Activated CD4-positive, alpha-beta memory T cell treated with anti-CD3 and anti-CD28 coated beads, Interleukin-2, amount 10 ng/mL, durations not matched to agents 7 days and 5 days (primary cell): ENCODE measurements at regions not wholly inside any gene's neighbourhood (a gene's known extent, or its start where the extent isn't known, plus 50 kb on each side); places are given as distances from the start of the nearest gene placed in this dataset.

Source experiments
- CTCF ChIA-PET: fragments of 350-600 bp; sonication (Branson Sonifier 250); formaldehyde crosslinking; loops from one replicate; lab custom pipeline; 2021; ENCODE audit warnings: antibody characterized with exemption, inconsistent platforms; lab: Charles Lee
- POLR2A ChIA-PET: fragments of 350-600 bp; sonication (Branson Sonifier 250); formaldehyde crosslinking; loops from one replicate; lab custom pipeline; 2021; ENCODE audit warnings: antibody characterized with exemption; lab: Charles Lee
- DNase-seq: peaks from one replicate; pipeline ENCODE4 v3.0.0-alpha.2; 2020
- H3K27ac Mint-ChIP-seq: one replicate; pipeline ENCODE4 v1.8.0; 2021; ENCODE audit warnings: mild to moderate bottlenecking, mixed read lengths
- H3K27me3 Mint-ChIP-seq: one replicate; pipeline ENCODE4 v1.8.0; 2021; ENCODE audit warnings: mixed read lengths
- H3K36me3 Mint-ChIP-seq: one replicate; pipeline ENCODE4 v1.8.0; 2021; ENCODE audit warnings: low read depth, mixed read lengths
- H3K4me1 Mint-ChIP-seq: one replicate; pipeline ENCODE4 v1.8.0; 2021; ENCODE audit warnings: mixed read lengths
- H3K4me3 Mint-ChIP-seq: one replicate; pipeline ENCODE4 v1.8.0; 2021; ENCODE audit warnings: mild to moderate bottlenecking, mixed read lengths
- H3K9me3 Mint-ChIP-seq: one replicate; pipeline ENCODE4 v1.8.0; 2021; ENCODE audit warnings: mixed read lengths

GRCh38 chr11:112778091-112778876 lies 182.9 kb upstream of the NCAM1 start:
- Mint-ChIP-seq H3K4me1 (no peaks in the 10 kb centered on the region), H3K27me3 (peaks cover 7% of the 10 kb centered on the region), H3K9me3 (no peaks in the 10 kb centered on the region), H3K27ac (no peak overlapping the region), H3K36me3 (no peaks in the 10 kb centered on the region), H3K4me3 (no peak overlapping the region)
- CTCF ChIA-PET, result interaction anchor here (0.8 kb wide), 1 partner anchor 191 kb away, joined by 3 read pairs; no protein-coding TSS in a partner anchor
- POLR2A ChIA-PET, result no interaction called here
- no peak for DNase-seq

DNA sequence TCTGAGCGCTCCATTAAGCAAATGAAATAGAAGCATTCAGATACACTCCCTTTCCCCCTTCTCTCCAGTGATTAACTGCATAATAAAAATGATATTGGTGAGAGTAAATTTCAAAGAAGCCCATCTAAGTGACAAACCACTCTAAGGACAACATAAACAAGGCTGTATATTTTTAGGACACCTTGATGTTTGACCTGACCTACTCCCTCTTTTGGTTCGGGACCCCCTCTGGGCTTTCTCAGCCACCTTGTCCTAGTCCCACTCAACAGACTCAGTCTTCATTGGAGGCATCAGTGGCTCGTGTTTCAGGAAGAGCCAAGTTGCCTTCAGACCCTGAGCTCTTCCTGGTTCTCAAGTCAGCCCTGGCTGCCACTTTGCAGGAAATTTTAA lies 182.3 kb upstream of the NCAM1 start:
- Mint-ChIP-seq H3K36me3 (no peaks in the 10 kb centered on the region), H3K9me3 (no peaks in the 10 kb centered on the region), H3K27ac (no peak overlapping the region), H3K4me1 (no peaks in the 10 kb centered on the region), H3K4me3 (no peak overlapping the region), H3K27me3 (peaks cover 7% of the 10 kb centered on the region)
- no peak for DNase-seq
- ChIA-PET POLR2A (no interaction called here), CTCF (interaction anchor here (0.8 kb wide), 1 partner anchor 191 kb away, joined by 3 read pairs; no protein-coding TSS in a partner anchor)

DNA sequence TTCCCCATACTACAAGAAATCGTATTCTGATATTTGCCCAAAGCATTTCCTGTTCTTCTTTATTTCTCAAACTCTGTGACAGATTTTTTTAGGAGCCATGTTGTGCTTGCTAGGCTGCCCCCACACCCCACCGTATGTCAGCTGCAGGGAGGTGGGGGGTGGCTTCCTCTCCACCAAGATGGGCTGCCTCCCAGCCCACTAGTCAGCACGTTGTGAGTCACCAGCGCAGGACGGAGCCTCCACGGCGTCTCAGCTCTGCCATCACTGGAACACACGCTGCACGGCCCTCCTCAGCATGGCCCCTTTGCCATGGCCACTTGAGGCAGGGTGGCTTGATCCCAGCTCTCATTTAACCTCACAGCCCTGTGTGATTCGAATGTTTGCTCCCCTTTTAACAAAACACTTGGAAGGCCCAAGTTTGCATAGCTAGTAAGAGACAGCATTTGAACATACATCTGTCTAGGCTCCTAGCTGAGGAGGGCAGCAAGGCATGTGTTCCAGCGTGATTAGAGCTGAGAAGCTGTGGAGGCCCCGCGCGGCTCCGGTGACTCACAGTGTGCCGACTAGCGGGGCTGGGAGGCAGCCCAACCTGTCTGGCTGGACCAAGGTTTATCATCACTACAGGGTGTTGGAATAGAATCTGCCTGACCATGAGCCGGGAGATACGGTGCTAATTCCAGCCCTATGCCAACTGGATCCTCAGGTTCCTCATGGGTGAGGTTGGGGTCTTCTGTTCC lies 180.7 kb upstream of the NCAM1 start:
- ChIA-PET CTCF (no interaction called here), POLR2A (no interaction called here)
- peaks cover 7% of the 10 kb centered on the region for H3K27me3 Mint-ChIP-seq
- DNase-seq, result no peak
- H3K4me1 Mint-ChIP-seq, result no peaks in the 10 kb centered on the region
- no peaks in the 10 kb centered on the region for H3K36me3 Mint-ChIP-seq
- H3K4me3 Mint-ChIP-seq, result no peak overlapping the region
- no peak overlapping the region for H3K27ac Mint-ChIP-seq
- no peaks in the 10 kb centered on the region for H3K9me3 Mint-ChIP-seq

GRCh38 chr11:112783945-112784322 lies 177.3 kb upstream of the NCAM1 start:
- no peak overlapping the region for H3K4me3 Mint-ChIP-seq
- H3K36me3 Mint-ChIP-seq, result no peaks in the 10 kb centered on the region
- H3K27me3 Mint-ChIP-seq, result peaks cover 8% of the 10 kb centered on the region
- ChIA-PET POLR2A (no interaction called here), CTCF (interaction anchor here (1.0 kb wide), 1 partner anchor 12 kb away, joined by 3 read pairs; no protein-coding TSS in a partner anchor)
- DNase-seq, result no peak
- no peaks in the 10 kb centered on the region for H3K4me1 Mint-ChIP-seq
- H3K27ac Mint-ChIP-seq, result no peak overlapping the region
- H3K9me3 Mint-ChIP-seq, result no peaks in the 10 kb centered on the region

GRCh38 chr11:112784323-112785073 lies 176.7 kb upstream of the NCAM1 start:
- DNase-seq, result no peak
- POLR2A ChIA-PET, result no interaction called here
- no peaks in the 10 kb centered on the region for H3K9me3 Mint-ChIP-seq
- CTCF ChIA-PET, result interaction anchor here (1.0 kb wide), 1 partner anchor 11 kb away, joined by 3 read pairs; no protein-coding TSS in a partner anchor
- H3K27me3 Mint-ChIP-seq, result peaks cover 8% of the 10 kb centered on the region
- H3K36me3 Mint-ChIP-seq, result no peaks in the 10 kb centered on the region
- no peak overlapping the region for H3K27ac Mint-ChIP-seq
- H3K4me3 Mint-ChIP-seq, result no peak overlapping the region
- no peaks in the 10 kb centered on the region for H3K4me1 Mint-ChIP-seq

- Mint-ChIP-seq H3K4me3 (no peak overlapping the region), H3K36me3 (no peaks in the 10 kb centered on the region), H3K4me1 (no peaks in the 10 kb centered on the region), H3K9me3 (no peaks in the 10 kb centered on the region), H3K27me3 (peaks cover 8% of the 10 kb centered on the region), H3K27ac (no peak overlapping the region)
- POLR2A ChIA-PET, result no interaction called here
- no peak for DNase-seq
- CTCF ChIA-PET, result no interaction called here
These were observed 176.1 kb upstream of the NCAM1 start for GRCh38 chr11:112785149-112785548.

GRCh38 chr11:112785719-112786118 lies 175.5 kb upstream of the NCAM1 start:
- CTCF ChIA-PET, result no interaction called here
- H3K36me3 Mint-ChIP-seq, result no peaks in the 10 kb centered on the region
- H3K4me3 Mint-ChIP-seq, result no peak overlapping the region
- H3K27ac Mint-ChIP-seq, result no peak overlapping the region
- POLR2A ChIA-PET, result no interaction called here
- no peaks in the 10 kb centered on the region for H3K4me1 Mint-ChIP-seq
- no peak for DNase-seq
- H3K27me3 Mint-ChIP-seq, result peaks cover 8% of the 10 kb centered on the region
- H3K9me3 Mint-ChIP-seq, result no peaks in the 10 kb centered on the region

DNA sequence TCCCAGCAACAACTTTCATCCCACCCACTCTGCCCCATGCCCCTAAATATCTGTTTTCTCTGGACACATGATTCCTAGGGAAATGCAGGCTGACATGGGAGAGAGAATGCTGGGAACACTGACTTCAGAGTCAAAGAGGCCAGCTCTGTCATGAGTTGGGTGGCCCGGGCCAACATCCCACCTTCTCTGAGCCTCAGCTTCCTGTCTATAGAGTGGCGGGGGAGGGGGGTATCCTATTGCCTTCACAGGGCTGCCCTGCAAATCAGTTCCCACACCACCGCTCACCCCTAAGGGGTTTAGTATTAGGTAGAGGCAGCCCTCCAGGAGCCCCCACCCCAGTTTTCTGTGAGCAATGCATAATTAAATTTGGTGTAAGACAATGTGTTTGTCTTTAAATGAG lies 175.0 kb upstream of the NCAM1 start:
- H3K27me3 Mint-ChIP-seq, result peaks cover 8% of the 10 kb centered on the region
- ChIA-PET POLR2A (no interaction called here), CTCF (no interaction called here)
- DNase-seq, result no peak
- no peak overlapping the region for H3K4me3 Mint-ChIP-seq
- H3K36me3 Mint-ChIP-seq, result no peaks in the 10 kb centered on the region
- H3K27ac Mint-ChIP-seq, result no peak overlapping the region
- H3K9me3 Mint-ChIP-seq, result no peaks in the 10 kb centered on the region
- H3K4me1 Mint-ChIP-seq, result no peaks in the 10 kb centered on the region

- Mint-ChIP-seq H3K27me3 (peaks cover 7% of the 10 kb centered on the region), H3K9me3 (no peaks in the 10 kb centered on the region), H3K36me3 (no peaks in the 10 kb centered on the region), H3K27ac (no peak overlapping the region), H3K4me3 (no peak overlapping the region), H3K4me1 (no peaks in the 10 kb centered on the region)
- ChIA-PET CTCF (no interaction called here), POLR2A (no interaction called here)
- no peak for DNase-seq
These were observed 174.2 kb upstream of the NCAM1 start for GRCh38 chr11:112786886-112787530.

- DNase-seq, result no peak
- Mint-ChIP-seq H3K36me3 (no peaks in the 10 kb centered on the region), H3K4me3 (no peak overlapping the region), H3K27me3 (peaks cover 1% of the 10 kb centered on the region), H3K9me3 (no peaks in the 10 kb centered on the region), H3K4me1 (peaks cover 1% of the 10 kb centered on the region), H3K27ac (no peak overlapping the region)
- ChIA-PET CTCF (interaction anchor here (2.2 kb wide), 1 partner anchor 201 kb away, joined by 8 read pairs; no protein-coding TSS in a partner anchor), POLR2A (no interaction called here)
These were observed 171.7 kb upstream of the NCAM1 start for GRCh38 chr11:112789481-112789880.

DNA sequence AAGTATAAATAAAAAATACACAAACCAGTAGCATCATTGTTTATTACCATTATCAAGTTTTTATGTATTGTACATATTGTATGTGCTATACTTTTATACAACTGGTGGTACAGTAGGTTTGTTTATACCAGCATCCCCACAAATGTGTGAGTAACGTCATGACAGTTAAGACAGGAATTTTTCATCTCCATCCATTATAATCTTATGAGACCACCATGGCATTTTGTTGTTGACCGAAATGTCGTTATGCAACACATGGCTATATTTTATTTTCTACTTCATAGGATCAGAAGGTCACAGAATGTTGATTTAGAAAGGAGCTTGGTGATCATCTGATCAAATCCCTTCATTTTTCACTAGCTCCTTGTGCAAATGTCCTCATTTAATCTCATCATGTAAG lies 170.9 kb upstream of the NCAM1 start:
- H3K27me3 Mint-ChIP-seq, result peaks cover 1% of the 10 kb centered on the region
- peaks cover 1% of the 10 kb centered on the region for H3K4me1 Mint-ChIP-seq
- no peaks in the 10 kb centered on the region for H3K9me3 Mint-ChIP-seq
- no peaks in the 10 kb centered on the region for H3K36me3 Mint-ChIP-seq
- ChIA-PET POLR2A (no interaction called here), CTCF (interaction anchor here (2.2 kb wide), 1 partner anchor 202 kb away, joined by 8 read pairs; no protein-coding TSS in a partner anchor)
- no peak overlapping the region for H3K4me3 Mint-ChIP-seq
- no peak overlapping the region for H3K27ac Mint-ChIP-seq
- no peak for DNase-seq

GRCh38 chr11:112792070-112792469 lies 169.2 kb upstream of the NCAM1 start:
- CTCF ChIA-PET, result no interaction called here

More at GRCh38 chr11:112792070-112792469, 169.2 kb upstream of the NCAM1 start:
- Mint-ChIP-seq H3K27ac (no peak overlapping the region), H3K27me3 (peaks cover 1% of the 10 kb centered on the region), H3K36me3 (no peaks in the 10 kb centered on the region), H3K9me3 (no peaks in the 10 kb centered on the region), H3K4me1 (peaks cover 1% of the 10 kb centered on the region), H3K4me3 (no peak overlapping the region)
- POLR2A ChIA-PET, result no interaction called here
- DNase-seq, result no peak
